Renal pelvis (tissue), 1 donor: ENCODE measurements at regions not wholly inside any gene's neighbourhood (a gene's known extent, or its start where the extent isn't known, plus 50 kb on each side); places are given as distances from the start of the nearest gene placed in this dataset.
"Not testable (repeated sequence)": the region's sequence is repeated elsewhere in the genome, so short reads cannot be mapped to it uniquely, and the experiment has no call there.

Experiments used
- DNase-seq: peaks from one replicate; pipeline ENCODE4 v3.0.0-alpha.2; 2013

DNA sequence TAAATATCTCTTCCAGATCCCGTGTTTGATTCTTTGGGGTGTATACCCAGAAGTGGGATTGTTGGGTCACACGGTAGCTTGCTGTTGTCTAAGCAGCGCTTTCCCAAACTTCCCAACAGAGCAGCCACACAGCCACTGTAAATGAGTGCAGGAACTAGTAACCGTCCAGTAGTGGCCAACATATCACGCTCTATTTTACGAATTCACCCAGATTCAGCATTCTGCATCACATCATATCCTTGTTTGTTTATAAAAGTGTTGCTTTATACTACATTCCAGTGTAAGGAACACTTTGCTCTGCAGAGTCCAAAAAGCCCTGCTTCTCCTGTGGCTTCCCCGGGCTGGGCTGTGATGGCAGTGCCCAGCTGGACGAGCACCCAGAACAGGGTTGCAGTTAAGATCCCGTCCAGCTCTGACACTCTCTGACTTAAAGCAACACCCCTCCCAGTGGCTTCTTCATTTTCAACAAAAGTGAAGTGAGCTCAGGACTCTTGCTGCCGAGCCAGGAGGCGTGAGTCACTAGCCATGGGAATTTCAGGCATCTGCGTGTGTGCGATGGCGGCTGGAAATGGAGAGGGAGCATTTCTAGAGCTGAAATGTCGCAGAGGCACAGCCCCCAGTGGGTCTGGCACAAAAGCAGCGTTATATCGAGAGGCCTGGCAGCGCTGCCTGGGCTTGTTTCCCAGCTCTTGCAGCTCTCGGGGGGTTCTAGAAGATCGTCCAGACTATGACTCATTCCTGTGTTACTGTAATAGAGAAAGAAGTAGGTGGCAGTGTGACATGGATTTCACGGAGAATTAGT lies 216.3 kb upstream of the ECI2 start:
- no peak for DNase-seq

DNA sequence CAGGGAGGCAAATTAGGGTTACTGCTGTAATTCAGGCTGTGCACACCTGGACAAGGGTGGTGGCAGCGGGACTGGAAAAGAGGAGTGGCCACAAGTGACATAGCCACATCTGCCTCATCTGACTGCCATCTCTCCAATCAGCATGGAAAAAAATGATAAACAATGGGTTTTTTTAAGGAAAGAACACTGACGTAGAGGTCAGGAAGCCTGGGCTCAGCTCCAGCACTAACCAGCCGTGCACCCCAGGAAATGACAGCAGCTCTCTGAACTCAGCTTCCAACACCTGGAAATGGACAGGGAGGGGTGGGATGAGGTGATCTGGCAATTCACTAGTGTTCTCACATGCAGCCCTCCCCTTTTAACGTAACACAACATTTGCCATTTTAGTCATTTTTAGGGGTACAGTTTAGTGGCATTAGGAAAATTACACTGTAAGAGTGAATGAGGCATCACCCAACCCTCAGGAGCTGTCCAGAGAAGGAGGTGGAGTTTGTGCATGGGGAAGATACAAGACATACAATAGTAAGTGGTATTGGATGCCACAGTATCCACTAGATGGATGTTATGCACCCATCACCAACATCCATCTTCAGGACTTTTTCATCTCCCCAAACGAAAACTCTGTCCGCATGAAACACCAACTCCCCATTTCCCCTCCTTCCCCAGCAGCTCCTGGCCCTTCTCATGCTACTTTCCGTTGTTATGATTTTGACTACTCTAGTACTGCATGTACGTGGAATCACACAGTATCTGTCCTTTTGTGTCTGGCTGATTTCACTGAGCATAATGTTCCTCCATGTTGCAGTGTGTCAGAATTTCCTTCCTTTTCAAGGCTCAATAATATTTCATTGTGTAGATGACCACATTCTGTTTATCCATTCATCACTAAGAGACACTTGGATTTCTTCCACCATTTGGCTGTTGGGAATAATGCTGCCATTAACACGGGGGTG lies 215.5 kb upstream of the ECI2 start:
- no peak for DNase-seq

DNA sequence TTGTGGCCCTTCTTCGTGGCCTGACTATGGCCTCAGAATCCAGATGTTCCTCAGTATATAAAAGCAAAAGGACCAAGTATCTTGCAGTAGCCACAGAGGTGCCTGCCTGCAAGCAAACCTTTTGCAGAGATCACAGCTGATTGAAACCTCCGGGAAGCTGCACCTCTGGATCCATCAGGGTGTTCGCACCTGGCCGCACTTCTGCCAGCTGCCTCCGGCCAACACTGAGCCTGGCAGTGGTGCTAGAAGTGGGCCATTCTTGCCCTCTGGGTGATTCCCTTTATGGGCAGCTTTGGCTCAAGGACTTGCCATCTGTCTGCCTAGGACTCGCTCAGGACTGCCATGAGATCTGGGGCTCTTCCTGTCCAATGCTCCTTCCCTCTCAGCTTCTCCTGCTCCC lies 214.6 kb upstream of the ECI2 start:
- no peak for DNase-seq

DNA sequence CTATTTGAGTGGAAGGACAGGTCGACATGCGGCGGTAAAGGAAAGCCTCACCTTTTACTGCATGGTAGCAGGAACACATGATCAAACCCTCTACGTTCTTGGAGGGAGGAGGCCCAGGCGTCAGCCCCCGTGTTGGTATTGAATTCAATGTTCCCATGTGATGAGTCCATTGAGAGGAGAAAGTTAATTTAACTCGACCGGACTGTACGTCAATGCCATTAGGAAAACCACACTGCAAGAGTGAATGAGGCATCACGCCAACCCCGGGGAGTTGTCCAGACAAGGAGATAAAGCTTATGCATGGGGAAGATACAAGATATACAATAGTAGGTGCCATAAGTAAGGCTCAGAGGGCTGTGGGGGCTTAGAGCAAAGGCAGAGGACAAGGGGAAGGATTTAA lies 213.9 kb upstream of the ECI2 start:
- no peak for DNase-seq

DNA sequence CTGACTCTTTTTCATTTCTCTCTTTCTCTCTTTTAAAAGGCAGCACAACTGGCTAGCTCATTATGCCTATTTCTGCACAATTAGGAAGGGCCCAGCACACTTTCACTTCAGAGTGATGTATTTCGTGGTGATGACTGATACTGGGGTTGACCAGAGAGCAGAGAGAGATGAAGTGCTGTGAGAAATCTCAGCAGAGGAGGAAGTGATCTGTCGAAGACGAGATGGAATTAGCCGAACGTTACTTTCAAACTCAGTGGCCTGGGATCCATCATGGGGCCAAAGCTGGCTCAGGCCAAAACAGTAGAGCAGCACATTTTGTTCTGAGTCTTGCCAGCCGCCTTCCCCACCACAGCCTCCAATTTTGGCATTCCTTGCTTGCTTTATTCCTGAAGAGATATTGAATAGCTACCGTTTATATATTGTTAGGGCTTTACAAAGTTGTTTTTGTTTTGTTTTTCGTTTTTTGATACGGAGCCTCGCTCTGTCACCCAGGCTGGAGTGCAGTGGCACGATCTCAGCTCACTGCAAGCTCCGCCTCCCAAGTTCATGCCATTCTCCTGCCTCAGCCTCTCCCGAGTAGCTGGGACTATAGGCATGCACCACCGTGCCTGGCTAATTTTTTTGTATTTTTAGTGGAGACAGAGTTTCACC lies 213.2 kb upstream of the ECI2 start:
- DNase-seq = no peak

DNA sequence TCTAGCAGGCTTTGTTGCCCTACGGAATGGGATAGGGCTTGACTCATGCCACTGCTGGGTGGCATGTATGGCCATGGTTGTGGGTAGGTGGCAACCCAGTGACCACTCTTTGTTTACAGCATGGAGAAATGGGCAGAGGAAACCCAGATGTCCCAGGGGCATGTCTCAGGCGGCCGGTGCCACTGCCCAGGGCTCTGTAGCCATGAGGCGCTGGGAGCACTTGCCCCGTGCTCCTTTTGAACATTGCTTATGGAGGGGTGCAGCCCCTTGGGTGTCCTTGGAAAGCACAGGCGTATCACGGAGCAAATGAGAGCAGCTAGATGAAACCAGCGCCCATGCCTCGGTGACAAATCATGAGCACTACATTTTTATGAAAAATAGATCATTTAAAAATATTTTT lies 212.5 kb upstream of the ECI2 start:
- no peak for DNase-seq

DNA sequence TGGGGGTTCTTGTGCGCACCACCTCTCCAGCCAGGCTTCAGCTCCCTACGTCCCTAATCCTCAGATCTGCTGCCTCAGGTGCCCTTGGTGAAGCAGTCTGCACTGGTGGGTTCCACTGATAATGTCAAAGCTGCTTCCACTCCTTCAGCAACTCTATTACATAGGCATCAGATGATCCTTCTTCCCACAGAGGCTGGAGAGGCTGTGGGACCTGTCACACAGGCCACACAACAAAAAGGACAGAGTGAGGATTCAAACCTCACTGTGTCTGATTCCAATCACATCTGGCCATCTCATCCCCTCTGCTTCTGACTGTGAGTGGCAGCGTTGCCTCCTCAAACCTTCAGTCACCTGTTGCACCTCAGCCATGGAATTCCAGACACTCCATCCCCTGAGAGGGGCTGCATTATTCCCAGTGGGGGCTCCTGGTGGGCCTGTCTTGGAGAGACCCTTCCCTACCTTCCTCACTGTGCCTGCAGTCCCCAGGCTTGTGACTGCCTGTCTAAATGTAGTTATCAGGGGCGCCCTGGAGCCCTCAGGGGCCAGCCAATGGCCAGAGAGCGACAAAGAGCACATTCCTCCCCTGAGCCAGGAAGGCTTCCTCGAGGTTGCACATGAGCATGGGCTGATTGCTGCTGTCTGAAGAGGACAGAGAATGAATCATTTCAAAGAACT lies 211.4 kb upstream of the ECI2 start:
- no peak for DNase-seq

DNA sequence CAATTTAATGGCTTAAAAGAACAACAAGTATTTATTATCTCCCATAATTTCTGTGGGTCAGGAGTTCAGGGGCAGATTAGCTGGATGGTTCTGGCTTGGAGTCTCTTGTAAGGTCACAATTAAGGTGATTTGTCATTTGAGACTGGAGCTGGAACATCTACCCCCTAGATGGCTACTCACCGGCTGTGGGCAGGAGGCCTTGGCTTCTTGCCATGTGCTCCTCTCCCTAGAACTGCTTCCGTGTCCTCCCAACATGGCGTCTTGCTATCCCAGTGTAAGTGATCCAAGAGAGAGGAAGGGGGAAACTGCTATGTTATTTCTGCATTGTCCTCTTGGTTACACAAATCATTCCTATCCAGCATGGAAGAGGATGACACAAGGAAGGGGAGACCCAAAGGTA lies 210.2 kb upstream of the ECI2 start:
- DNase-seq = no peak

DNA sequence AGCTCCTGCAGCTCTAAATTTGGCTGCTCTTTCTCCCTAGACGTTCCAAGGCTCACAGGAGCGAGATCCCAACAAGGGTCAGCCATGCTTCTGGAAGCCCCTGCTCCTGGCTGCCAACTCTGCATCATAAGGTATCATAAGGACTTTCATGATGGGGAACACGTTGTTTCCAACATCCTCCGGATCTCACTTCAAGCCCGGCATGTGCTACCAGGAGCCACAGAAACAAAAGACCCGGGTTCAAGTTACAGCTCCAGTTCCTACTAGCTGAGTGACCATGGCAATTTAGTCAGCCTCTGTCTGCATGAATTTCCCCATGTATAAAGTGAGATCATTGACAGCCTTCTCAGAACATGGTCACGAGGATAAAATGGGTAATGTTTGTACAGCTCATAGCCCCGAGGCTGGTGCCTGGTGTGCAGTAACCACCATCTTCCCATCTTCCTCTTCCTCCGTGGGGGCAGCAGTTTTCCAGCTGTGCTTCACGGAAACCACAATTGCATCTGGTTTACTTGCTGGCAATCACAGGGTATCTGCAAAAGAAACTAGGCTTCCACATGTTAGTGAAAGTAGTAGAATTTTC lies 209.0 kb upstream of the ECI2 start:
- no peak for DNase-seq

DNA sequence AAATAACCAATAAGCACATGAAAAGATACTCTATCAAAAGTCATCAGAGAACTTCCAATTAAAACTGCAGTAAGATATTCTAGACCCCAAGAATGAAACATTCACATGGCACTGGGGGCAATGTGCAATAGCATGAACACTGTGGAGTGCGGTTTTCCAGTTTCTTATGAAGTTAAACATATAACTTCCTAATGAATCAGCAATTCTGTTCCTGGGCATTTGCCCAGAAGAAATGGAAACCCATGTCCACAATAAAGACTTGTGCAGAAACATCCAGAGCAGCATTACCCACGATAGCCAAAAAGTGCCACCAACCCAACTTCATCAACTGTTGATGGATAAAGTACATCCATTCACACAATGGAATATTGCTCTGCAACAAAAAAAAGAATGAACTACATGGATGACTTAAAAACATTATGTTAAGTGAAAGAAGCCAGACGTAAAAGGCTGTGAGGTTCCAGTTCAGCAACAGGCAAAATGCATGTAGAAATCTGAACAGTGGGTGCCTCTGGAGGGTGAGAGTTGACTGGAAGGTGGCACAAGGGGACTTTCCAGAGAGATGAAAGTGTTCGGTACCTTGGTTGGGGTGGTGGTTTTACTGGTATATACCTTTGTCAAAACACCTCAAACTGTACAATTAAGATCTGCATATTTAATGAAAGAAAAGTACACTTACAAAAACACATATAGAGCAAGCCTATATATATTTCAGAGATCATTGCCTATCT lies 207.2 kb upstream of the ECI2 start:
- no peak for DNase-seq

DNA sequence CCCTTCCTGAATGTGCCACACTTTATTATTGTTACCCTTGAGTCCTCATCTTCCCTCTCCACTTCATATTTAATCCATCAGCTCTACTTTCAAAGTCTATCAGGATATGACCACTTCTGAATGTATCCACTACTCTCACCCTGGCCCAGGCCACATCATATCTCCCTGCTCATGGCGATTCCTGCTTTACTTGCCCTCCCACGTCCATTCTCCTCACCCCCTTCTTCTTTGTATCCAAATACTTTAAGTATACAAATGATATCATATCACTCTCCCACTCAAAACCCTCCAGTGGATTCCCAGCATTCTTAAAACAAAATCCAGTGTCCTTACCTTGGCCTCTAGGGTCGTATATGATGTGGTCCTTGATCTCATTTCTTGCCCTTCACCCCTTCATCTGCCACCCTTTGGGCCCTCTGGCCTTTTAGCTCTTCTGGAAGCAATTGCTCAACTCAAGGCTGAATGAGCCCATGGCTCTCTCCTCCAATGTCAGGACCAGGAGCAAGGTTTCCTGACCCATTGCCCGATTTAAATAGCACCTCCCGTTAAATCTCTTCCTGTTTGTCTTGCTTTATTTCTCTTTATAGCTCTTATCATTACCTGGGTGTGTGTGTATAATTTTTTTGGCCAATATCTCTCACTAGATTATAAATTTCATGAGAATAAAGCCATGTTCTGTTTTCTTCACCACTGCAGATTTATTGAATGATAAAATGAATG lies 205.9 kb upstream of the ECI2 start:
- DNase-seq = no peak

DNA sequence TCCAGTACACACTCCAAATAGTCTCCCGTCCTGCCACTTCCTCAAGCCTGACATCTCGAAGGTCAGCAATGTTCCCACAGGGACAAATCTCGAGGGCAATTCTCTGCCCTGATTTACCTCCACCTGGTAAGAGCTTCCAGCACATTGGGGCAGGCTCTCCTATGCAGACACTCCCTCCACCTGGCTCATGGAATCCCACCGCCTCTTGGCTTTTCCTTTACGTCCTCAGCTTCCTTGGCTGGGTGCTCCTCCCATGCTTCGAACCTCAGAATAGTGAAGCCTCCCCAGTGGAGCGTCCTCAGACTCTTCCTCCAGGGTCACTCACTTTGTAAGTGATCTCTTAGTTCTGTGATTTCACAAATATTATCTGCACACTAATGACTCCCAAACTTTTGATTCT lies 205.2 kb upstream of the ECI2 start:
- no peak for DNase-seq

DNA sequence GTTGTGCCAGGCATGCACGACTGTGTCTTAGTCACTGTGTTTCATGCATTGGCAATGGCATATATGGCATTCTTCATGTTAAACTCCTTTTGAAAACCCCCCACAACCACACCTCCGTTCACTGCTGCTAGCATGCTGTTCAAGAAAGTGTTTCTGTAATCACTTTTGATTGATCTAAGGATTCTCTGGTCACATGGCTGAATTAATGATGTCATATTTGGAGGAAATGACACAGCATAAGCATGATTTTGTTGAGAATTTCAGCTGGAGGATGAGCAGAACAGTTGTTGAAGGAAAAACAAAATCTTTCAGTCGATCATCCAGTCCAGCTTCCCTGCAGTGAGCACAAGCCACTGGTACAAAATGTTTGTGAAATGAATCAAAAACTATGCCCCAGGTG lies 203.5 kb upstream of the ECI2 start:
- no peak for DNase-seq

DNA sequence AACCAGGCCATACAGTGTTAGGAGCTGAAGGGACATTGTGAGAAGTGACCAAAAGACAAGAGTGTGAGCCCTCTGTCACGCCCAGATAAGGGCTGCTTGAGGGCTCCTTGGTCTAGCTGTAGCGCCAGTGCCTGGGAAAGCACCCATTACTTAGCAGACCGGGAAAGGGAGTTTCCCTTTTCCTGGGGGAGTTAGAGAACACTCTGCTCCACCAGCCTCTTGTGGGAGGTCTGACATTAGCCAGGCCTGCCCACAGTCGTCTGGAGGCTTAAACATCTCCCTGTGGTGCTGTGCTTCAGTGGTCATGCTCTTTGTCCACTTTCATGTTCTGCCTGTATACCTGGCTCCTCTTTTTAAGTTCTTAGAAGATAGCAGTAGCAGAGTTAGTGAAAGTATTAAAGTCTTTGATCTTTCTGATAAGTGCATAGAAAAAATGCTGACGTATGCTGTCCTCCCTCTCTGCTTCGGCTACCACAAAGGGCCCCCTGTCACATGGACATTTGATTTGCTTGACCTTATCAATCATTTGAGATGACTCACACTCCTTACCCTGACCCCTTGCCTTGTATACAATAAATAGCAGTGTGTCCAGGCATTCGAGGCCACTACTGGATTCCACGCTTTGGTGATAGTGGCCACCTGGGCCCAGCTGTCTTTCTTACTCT lies 201.5 kb upstream of the ECI2 start:
- no peak for DNase-seq

DNA sequence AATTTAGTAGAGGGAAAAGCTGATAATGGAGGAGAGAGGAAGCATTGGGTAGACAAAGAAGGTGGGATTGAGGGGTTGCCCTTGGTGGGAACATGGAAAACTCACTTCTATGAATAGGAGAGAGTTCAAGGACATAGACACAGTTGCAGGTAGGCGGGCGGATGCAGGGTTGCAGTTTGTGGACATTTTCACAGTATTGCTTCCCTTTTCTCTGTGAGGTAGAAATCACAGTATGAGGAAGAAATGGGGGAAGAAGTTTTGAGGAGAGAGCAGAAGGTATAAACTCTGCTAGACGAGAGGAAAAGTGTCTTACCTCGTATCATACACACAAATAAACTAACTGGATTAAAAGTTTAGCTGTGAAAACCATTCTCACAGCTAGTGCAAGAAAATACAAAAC lies 200.7 kb upstream of the ECI2 start:
- no peak for DNase-seq

DNA sequence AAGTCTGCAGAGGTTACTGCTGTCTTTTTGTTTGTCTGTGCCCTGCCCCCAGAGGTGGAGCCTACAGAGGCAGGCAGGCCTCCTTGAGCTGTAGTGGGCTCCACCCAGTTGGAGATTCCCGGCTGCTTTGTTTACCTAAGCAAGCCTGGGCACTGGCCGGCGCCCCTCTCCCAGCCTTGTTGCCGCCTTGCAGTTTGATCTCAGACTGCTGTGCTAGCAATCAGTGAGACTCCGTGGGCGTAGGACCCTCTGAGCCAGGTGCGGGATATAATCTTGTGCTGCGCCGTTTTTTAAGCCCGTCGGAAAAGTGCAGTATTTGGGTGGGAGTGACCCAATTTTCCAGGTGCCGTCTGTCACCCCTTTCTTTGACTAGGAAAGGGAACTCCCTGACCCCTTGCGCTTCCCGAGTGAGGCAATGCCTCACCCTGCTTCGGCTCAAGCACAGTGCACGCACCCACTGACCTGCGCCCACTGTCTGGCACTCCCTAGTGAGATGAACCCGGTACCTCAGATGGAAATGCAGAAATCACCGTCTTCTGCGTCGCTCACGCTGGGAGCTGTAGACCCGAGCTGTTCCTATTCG lies 198.9 kb upstream of the ECI2 start:
- not testable (repeated sequence) for DNase-seq

DNA sequence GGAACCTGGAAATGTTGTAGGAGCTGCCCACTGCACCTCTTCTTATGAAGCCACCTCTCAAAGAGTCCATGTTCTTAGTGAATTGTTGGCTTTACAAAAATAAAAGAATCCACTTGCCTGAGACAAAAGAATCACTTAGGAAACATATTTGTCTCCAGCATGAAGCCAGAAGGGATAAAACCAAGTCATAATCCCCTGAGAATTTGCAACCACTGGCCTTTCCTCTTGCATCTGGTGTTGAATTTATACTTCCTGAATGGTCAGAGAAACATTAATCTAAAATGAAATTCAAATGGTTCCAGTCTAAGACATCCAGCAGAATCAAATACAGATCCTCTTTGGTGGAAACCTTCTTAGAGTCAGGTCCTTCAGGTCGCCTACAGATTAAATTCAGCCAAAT lies 192.5 kb upstream of the ECI2 start:
- no peak for DNase-seq

DNA sequence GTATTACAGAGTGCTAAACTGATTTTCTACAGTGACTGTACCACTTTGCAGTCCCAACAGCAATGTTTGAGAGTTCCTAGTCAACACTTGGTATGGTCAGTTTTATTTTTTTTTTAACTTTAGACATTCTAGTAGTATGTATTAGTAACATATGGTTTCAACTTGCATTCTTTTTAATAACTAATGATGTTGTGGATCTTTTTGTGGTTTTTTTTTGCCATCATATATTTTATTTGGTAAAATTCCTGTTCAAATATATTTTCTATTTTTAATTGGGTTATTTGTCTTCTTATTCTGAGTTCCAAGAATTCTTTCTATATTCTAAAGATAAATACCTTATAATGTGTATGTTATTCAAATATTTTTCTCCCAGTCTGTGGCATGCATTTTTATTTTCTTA lies 189.4 kb upstream of the ECI2 start:
- no peak for DNase-seq

DNA sequence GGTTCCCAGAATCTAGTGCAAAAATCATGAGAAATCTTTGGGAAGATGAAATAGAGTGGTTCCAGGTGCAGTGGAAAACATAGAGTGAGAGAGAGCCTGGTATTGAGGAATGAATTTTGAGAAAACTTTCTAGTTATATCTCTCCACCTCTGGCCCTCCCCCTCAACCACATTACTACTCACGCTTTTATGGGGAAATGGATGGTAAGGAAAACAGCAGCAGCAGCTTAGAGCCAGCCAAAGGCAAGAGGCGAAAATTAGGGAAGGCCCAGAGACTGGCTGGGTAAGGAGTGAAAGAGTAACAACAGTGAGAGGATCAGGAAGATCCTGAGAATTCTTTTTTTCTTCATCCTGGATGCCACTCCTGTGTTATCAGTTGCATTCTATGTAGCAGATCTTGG lies 187.9 kb upstream of the ECI2 start:
- DNase-seq = no peak
